HG02885 (cell line): ENCODE measurements at regions not wholly inside any gene's neighbourhood (a gene's known extent, or its start where the extent isn't known, plus 50 kb on each side); places are given as distances from the start of the nearest gene placed in this dataset.

Experiments used
- ATAC-seq: cut with Tn5 transposase; IDR thresholded peaks from one replicate; pipeline ENCODE4 v1.9.1; 2021; ENCODE audit warnings: mild to moderate bottlenecking; ENCODE audit not compliant: unreplicated experiment, poor library complexity

- no peak for ATAC-seq
These were observed 131.3 kb upstream of the ABCA1 start for GRCh38 chr9:105059252-105059651.

DNA sequence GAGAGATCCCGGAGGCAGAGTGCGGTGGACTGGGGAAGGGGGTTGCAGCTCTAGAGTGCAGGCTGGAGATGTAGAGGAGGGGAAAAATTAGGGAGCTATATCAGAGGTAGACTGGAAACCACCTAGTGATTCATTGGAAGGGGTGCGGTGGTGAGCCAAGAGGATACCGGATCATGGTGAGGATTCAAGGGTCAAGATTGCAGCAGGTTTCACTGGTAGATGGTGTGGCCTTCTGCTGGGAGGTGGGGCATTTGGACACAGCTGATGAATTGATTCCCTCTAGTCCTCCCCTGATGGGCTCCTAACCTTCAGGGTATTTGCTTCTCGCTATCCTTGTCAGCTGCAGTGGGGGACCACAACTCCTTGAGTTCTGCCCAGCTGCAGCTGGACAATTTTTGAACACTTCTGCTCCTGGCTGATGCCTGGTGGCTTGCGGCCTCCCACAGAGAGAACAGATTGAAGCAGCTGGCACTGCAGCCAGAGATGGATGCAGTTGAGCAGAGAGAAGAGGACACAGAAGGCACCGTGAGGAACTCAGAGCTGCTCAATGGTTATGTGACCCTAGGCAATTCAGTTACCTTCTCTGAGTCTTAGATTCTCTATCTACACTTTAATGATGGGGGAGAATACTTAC lies 134.4 kb upstream of the ABCA1 start:
- no peak for ATAC-seq

- ATAC-seq = peak; percentile 50
These were observed 136.5 kb upstream of the ABCA1 start for GRCh38 chr9:105064248-105065097.

GRCh38 chr9:105065098-105066088 lies 137.4 kb upstream of the ABCA1 start:
- no peak for ATAC-seq

DNA sequence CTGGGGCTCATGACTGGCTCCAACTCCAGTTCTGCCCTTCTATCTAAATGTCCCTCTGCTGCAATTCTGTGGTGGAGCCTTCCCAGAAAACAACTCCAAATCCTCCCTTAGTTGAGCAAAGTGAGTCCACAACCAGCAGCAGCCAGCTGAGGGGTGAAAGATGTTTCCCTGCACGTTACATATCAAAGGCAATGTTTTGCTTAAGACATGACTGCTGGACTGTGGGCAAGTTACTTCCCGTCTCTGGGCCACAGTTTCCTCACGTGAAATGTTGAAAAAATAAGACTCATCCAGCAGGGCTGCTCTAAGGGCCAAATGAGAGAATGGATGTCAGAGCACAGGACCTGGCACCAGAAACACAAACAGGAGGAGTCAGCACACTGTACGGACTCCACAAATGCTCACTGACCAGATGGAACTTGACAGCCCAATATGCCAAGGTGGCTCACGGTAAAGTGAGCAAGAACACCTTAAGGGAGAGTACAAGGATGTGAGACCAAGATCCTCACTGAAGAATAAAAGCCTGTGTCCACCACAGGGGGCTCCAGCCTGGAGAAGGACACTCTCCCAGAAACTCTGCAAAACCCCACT lies 138.4 kb upstream of the ABCA1 start:
- no peak for ATAC-seq

- no peak for ATAC-seq
These were observed 140.1 kb upstream of the ABCA1 start for GRCh38 chr9:105067895-105068580.

DNA sequence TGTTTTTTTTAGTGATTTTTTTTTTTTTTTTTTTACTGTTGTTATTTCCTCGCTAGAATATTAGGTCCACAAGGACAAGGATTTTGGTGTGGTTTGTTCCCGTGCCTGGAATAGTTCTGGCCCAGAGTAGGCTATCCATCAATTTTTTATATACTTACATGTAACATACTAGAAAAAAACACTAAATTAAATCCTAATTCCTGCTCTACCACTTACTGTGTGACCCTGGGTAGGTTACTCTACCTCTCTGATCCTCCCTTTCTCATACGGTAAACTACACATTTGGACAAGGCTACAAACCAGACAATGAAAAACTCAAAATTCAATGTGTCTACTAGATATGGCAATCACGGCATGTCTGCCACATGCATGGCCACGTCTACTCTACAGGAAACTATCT lies 141.3 kb upstream of the ABCA1 start:
- ATAC-seq = no peak

- no peak for ATAC-seq
These were observed 141.7 kb upstream of the ABCA1 start for GRCh38 chr9:105069696-105070095.

DNA sequence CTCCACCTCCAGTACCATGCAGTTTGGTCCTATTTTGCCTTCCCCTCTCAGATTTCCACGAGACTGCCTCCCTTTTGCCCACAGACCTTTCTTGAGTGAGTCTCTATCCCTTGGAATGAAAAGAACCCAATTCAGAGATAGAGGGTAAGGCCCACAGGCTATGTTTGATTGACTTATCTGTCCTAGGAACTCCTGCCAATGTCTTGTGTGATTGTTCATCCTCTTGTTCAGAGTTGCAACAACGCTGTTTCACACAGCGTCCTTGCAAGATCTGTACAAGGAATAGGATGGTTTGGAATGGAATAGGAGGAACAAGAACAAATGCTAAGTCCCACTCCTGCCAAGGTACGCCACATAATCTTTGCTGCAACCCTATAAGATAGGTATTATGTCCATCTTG lies 142.2 kb upstream of the ABCA1 start:
- ATAC-seq = no peak

- no peak for ATAC-seq
These were observed 144.5 kb upstream of the ABCA1 start for GRCh38 chr9:105072476-105072875.

DNA sequence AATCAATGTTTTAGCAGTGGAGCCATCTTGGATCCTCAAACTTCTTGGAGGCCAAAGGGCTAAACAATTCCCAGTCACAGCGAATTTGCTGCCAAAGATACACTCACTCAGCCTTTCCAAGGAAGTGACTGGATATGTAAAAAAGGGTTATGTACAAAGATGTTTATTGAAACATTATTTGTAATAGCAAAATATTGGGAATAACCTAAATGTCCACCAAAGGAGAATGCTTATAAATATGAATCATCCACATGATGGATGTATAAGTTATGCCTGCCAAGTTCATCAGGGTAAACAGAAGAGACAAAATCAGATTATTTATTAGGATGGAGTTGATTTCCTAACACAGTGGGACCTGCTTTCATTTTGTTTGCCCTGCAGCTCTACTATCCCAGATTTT lies 145.2 kb upstream of the ABCA1 start:
- ATAC-seq = no peak

DNA sequence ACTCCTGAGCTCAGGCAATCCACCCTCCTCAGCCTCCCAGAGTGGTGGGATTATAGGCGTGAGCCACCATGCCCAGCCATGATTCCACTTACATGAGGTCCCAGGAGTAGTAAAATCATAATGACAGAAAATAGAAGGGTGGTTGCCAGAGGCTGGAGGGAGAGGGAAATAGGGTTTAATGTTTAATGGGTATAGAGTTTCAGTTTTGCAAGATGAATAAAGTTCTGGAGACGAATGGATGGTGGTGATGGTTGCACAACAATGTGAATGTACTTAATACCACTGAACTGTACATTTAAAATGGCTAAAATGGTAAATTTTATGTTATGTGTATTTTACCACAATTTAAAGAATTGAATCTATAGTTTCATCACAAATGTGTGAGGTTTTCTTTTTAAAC lies 146.5 kb upstream of the ABCA1 start:
- no peak for ATAC-seq

DNA sequence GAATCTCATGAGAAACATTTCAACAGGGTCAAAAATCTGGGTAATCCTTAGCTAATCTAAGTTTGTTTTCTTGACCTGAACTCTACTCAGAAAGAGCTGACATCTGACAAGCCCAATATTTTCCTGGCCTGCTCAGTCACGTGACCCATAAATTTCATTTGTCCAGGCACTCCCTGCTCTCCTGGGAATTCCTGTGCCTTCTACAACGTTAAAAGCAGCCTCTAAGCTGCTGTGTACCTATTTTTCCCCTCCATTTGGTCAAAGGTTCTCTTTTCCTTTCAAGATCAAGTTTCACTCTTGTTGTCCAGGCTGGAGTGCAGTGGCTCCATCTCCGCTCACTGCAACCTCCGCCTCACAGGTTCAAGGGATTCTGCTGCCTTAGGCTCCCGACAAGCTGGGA lies 148.8 kb upstream of the ABCA1 start:
- ATAC-seq = no peak

DNA sequence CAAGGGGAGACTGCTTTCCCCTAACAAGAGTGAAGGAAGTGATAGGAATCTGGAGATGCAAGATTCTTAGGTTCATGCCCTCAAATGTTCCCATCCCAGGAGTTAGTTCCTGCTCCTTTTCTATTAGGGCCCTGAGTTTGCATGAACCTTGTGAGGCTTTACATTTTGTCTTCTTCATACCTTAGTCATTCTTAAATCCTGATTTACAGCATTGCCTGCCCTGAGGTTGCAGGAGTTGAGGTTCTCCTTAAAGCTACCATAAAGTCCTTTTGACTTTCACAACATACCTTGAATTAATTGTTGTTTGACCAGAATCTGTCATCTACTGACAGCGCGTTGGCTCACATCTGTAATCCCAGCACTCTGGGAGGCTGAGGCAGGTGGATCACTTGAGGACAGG lies 151.5 kb upstream of the ABCA1 start:
- no peak for ATAC-seq

DNA sequence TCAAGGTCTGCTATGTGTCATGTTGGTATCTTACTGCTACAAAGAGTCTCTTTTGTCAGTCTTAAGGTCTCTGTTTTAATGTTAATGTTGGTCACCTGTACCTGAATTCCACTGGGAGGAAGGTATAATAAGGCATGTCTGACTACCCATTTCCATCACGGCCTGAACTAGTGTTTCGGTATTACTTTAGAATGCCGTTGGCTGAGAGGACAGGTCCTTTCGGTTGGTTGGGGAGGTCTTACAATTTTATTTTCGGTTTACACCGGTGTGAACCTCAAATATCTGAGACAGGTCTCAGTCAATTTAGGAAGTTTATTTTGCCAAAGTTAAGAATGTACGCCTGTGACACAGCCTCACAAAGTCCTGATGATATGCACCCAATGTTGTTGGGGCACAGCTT lies 154.9 kb upstream of the ABCA1 start:
- ATAC-seq = no peak

DNA sequence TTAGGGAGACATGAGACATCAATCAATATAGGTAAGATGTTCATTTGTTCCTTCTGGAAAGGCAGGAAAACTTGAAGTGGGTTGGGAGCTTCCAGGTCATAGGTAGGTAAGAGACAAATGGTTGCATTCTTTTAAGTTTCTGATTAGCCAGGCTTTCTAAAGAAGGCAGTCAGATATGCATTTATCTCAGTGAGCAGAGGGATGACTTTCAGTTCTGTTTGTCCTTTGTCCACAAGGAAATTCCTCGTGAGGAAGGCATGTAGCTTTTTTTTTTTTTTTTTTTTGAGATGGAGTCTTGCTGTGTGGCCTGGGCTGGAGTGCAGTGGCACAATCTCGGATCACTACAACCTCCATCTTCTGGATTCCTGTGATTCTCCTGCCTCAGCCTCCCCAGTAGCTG lies 155.3 kb upstream of the ABCA1 start:
- no peak for ATAC-seq

DNA sequence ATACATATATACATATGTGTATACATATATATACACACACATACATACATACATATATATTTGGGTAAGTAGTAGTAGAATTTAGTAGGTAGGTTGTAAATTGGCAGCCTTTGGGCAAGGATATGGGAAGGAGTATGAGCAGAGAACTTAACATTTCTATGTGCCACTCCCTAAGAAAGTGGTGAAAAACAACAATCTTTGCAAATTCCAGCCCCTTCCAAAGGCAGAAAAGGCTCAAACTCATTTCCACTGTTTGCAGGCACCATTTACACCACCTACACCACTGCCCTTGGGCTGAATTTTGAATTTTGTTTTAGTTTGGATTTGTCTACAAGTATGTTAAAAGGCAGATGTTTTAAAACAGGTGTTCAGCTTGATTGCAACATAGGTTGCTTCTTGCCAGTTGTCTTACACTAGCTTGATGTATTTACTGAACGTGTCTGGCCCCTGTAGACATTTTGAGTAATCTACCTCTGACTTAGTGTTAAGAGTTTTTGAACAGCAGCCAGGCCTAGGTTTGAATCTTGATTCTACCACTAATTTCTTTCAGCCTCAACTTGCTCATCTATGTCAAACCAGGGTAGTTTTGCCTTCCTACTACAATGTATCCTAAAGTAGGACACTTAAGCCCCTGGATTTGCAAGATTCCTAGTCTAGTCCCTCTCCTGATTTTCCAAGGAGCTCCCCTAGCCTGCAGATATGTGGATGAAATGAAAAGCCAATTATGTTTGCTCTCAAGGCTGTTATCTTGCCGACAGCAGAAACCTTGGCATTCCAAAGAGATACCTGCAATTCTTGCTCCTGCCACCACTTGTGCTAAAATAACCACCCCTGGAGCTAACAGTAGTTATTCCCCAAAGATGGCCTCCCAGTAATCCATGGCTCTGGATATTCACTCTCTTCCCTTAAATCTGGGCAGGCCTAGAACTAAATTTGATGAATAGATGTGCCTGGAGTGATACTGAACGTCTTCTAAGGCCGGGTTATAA lies 156.2 kb upstream of the SLC44A1 start:
- ATAC-seq = no peak

DNA sequence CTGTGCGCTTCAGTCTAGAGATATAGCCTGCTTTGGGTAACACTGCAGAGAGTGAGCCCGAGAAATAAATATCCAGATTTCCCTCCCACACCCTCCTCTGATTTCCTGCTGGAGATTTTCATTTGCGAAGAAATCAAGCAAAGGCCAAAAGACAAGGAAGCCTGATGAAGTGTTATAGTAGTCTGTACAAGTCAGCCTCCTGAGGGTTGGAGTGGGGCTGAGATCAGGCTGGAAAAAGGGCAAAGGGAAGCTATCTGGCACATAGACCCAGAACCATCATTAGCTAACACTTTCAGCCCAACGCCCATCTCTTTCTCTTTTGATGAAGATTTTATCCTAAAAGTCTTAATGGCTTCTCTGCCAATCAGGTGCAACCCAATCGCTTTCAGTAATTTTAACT lies 154.6 kb upstream of the SLC44A1 start:
- no peak for ATAC-seq
